HepG2 (cell line): ENCODE measurements at regions not wholly inside any gene's neighbourhood (a gene's known extent, or its start where the extent isn't known, plus 50 kb on each side); places are given as distances from the start of the nearest gene placed in this dataset.
A peak's percentile ranks its signal among the peaks of the same experiment; 100 is the strongest.

Source experiments
- ARNT2 ChIP-seq: sonication (generic); formaldehyde crosslinking; IDR thresholded peaks from 2 replicates; pipeline ENCODE4 v1.8.0; 2022; ENCODE audit warnings: mild to moderate bottlenecking, low read depth, missing genetic modification reagents, moderate library complexity
- MAF1 ChIP-seq: sonication (generic); formaldehyde crosslinking; IDR thresholded peaks from 2 replicates; pipeline ENCODE4 v1.5.0; 2020; ENCODE audit warnings: missing genetic modification reagents, borderline replicate concordance
- MAZ ChIP-seq, 2 experiments: sonication (generic) in 1 of 2; formaldehyde crosslinking in 1 of 2; IDR thresholded peaks; 2 replicates each; pipeline versions ENCODE4 v1.5.0 to v1.6.1; 2012 to 2020; ENCODE audit warnings: low read depth in 2 of 2, mild to moderate bottlenecking in 2 of 2, borderline replicate concordance in 1 of 2, improper control_type of control experiment in 1 of 2, low read length in 1 of 2, missing genetic modification reagents in 1 of 2, moderate library complexity in 1 of 2
- SMAD3 ChIP-seq: sonication (generic); formaldehyde crosslinking; IDR thresholded peaks from 2 replicates; pipeline ENCODE4 v1.4.0; 2020; ENCODE audit warnings: missing genetic modification reagents
- ZFP62 ChIP-seq: sonication (generic); formaldehyde crosslinking; IDR thresholded peaks from 2 replicates; pipeline ENCODE4 v1.4.0; 2020; ENCODE audit warnings: missing genetic modification reagents
- ZNF766 ChIP-seq: sonication (generic); formaldehyde crosslinking; IDR thresholded peaks from 2 replicates; pipeline ENCODE4 v1.5.0; 2020; ENCODE audit warnings: missing genetic modification reagents, borderline replicate concordance
- ZNF839 ChIP-seq: sonication (generic); formaldehyde crosslinking; IDR thresholded peaks from 2 replicates; pipeline ENCODE4 v1.4.0; 2020; ENCODE audit warnings: missing genetic modification reagents, mild to moderate bottlenecking, borderline replicate concordance
- TF ChIP-seq, protein P1 (sequence below): sonication (generic); formaldehyde crosslinking; IDR thresholded peaks from 2 replicates; pipeline ENCODE4 v1.8.1; 2023; ENCODE audit warnings: mild to moderate bottlenecking, moderate library complexity, missing genetic modification reagents
- TF ChIP-seq, protein P2 (sequence below): sonication (generic); formaldehyde crosslinking; IDR thresholded peaks from 2 replicates; pipeline ENCODE4 v1.4.0; 2020; ENCODE audit warnings: missing genetic modification reagents
- TF ChIP-seq, protein P3 (sequence below): IDR thresholded peaks from 2 replicates; pipeline ENCODE4 v1.4.0; 2020; ENCODE audit warnings: mild to moderate bottlenecking, missing genetic modification reagents
- TF ChIP-seq, protein P4 (sequence below): sonication (generic); formaldehyde crosslinking; IDR thresholded peaks from 2 replicates; pipeline ENCODE4 v1.4.0; 2020; ENCODE audit warnings: missing genetic modification reagents

GRCh38 chr12:65742018-65743010 lies 82.0 kb upstream of the HMGA2 start (continued):
- TF ChIP-seq, protein P1, sequence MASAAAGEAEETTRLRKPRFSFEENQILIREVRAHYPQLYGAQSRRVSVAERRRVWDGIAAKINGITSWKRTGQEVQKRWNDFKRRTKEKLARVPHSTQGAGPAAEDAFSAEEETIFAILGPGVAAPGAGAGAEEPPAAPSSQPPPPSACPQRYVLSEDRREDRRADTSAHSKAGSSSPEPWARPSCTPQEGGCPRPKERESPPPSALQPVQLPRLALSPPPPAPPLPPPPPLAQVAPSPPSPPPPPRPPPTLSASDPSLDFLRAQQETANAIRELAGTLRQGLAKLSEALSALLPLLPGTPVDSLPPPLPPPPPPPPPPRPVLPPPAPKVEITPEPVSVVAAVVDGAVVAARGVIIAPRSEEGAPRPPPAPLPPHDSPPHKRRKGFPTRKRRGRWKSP, result peak; percentile 82; the same call in 1 of the 2 replicates
- peak; percentile 64; the same call in 1 of the 2 replicates for TF ChIP-seq ARNT2 (CRISPR knock-in tag)
- TF ChIP-seq, protein P2, sequence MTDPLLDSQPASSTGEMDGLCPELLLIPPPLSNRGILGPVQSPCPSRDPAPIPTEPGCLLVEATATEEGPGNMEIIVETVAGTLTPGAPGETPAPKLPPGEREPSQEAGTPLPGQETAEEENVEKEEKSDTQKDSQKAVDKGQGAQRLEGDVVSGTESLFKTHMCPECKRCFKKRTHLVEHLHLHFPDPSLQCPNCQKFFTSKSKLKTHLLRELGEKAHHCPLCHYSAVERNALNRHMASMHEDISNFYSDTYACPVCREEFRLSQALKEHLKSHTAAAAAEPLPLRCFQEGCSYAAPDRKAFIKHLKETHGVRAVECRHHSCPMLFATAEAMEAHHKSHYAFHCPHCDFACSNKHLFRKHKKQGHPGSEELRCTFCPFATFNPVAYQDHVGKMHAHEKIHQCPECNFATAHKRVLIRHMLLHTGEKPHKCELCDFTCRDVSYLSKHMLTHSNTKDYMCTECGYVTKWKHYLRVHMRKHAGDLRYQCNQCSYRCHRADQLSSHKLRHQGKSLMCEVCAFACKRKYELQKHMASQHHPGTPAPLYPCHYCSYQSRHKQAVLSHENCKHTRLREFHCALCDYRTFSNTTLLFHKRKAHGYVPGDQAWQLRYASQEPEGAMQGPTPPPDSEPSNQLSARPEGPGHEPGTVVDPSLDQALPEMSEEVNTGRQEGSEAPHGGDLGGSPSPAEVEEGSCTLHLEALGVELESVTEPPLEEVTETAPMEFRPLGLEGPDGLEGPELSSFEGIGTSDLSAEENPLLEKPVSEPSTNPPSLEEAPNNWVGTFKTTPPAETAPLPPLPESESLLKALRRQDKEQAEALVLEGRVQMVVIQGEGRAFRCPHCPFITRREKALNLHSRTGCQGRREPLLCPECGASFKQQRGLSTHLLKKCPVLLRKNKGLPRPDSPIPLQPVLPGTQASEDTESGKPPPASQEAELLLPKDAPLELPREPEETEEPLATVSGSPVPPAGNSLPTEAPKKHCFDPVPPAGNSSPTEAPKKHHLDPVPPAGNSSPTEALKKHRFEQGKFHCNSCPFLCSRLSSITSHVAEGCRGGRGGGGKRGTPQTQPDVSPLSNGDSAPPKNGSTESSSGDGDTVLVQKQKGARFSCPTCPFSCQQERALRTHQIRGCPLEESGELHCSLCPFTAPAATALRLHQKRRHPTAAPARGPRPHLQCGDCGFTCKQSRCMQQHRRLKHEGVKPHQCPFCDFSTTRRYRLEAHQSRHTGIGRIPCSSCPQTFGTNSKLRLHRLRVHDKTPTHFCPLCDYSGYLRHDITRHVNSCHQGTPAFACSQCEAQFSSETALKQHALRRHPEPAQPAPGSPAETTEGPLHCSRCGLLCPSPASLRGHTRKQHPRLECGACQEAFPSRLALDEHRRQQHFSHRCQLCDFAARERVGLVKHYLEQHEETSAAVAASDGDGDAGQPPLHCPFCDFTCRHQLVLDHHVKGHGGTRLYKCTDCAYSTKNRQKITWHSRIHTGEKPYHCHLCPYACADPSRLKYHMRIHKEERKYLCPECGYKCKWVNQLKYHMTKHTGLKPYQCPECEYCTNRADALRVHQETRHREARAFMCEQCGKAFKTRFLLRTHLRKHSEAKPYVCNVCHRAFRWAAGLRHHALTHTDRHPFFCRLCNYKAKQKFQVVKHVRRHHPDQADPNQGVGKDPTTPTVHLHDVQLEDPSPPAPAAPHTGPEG, result peak; percentile 95
- TF ChIP-seq ZNF766 (CRISPR knock-in tag), result no peak
- TF ChIP-seq, protein P3, sequence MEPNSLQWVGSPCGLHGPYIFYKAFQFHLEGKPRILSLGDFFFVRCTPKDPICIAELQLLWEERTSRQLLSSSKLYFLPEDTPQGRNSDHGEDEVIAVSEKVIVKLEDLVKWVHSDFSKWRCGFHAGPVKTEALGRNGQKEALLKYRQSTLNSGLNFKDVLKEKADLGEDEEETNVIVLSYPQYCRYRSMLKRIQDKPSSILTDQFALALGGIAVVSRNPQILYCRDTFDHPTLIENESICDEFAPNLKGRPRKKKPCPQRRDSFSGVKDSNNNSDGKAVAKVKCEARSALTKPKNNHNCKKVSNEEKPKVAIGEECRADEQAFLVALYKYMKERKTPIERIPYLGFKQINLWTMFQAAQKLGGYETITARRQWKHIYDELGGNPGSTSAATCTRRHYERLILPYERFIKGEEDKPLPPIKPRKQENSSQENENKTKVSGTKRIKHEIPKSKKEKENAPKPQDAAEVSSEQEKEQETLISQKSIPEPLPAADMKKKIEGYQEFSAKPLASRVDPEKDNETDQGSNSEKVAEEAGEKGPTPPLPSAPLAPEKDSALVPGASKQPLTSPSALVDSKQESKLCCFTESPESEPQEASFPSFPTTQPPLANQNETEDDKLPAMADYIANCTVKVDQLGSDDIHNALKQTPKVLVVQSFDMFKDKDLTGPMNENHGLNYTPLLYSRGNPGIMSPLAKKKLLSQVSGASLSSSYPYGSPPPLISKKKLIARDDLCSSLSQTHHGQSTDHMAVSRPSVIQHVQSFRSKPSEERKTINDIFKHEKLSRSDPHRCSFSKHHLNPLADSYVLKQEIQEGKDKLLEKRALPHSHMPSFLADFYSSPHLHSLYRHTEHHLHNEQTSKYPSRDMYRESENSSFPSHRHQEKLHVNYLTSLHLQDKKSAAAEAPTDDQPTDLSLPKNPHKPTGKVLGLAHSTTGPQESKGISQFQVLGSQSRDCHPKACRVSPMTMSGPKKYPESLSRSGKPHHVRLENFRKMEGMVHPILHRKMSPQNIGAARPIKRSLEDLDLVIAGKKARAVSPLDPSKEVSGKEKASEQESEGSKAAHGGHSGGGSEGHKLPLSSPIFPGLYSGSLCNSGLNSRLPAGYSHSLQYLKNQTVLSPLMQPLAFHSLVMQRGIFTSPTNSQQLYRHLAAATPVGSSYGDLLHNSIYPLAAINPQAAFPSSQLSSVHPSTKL (CRISPR knock-in tag), result peak; percentile 17; the same call in 1 of the 2 replicates
- no peak for TF ChIP-seq ZFP62 (CRISPR knock-in tag)
- TF ChIP-seq, protein P4, sequence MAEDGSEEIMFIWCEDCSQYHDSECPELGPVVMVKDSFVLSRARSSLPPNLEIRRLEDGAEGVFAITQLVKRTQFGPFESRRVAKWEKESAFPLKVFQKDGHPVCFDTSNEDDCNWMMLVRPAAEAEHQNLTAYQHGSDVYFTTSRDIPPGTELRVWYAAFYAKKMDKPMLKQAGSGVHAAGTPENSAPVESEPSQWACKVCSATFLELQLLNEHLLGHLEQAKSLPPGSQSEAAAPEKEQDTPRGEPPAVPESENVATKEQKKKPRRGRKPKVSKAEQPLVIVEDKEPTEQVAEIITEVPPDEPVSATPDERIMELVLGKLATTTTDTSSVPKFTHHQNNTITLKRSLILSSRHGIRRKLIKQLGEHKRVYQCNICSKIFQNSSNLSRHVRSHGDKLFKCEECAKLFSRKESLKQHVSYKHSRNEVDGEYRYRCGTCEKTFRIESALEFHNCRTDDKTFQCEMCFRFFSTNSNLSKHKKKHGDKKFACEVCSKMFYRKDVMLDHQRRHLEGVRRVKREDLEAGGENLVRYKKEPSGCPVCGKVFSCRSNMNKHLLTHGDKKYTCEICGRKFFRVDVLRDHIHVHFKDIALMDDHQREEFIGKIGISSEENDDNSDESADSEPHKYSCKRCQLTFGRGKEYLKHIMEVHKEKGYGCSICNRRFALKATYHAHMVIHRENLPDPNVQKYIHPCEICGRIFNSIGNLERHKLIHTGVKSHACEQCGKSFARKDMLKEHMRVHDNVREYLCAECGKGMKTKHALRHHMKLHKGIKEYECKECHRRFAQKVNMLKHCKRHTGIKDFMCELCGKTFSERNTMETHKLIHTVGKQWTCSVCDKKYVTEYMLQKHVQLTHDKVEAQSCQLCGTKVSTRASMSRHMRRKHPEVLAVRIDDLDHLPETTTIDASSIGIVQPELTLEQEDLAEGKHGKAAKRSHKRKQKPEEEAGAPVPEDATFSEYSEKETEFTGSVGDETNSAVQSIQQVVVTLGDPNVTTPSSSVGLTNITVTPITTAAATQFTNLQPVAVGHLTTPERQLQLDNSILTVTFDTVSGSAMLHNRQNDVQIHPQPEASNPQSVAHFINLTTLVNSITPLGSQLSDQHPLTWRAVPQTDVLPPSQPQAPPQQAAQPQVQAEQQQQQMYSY (CRISPR knock-in tag), result peak; percentile 22; the same call in 1 of the 2 replicates
- TF ChIP-seq MAF1 (CRISPR knock-in tag), result no peak
- TF ChIP-seq MAZ (IDR thresholded peaks at IDR 0.05; ENCODE audit: borderline replicate concordance, low read depth, low read length), result no peak
- TF ChIP-seq MAZ (CRISPR knock-in tag; IDR thresholded peaks at IDR 0.05; ENCODE audit: low read depth), result peak; percentile 69
- no peak for TF ChIP-seq SMAD3 (CRISPR knock-in tag)
- TF ChIP-seq ZNF839 (CRISPR knock-in tag), result 0 out of 2 replicates have a peak, but pooled peaks have one; percentile 45
